Sigmoid colon (tissue), 6 donors: ENCODE measurements at regions not wholly inside any gene's neighbourhood (a gene's known extent, or its start where the extent isn't known, plus 50 kb on each side); places are given as distances from the start of the nearest gene placed in this dataset.

Experiments used
- DNase-seq: peaks from one replicate; pipeline ENCODE4 v3.0.0-alpha.2; 2019
- H3K27ac ChIP-seq, 4 donors: fragments of 200-600 bp; sonication (generic); one replicate each; pipeline ENCODE4 v1.5.1; 2016 to 2019; ENCODE audit warnings: mild to moderate bottlenecking in 1 of 4
- H3K27me3 ChIP-seq, 3 donors: fragments of 200-600 bp; sonication (generic); one replicate each; pipeline ENCODE4 v1.5.1; 2019; ENCODE audit warnings: mild to moderate bottlenecking in 1 of 3
- H3K36me3 ChIP-seq, 4 donors: fragments of 200-600 bp; sonication (generic); one replicate each; pipeline ENCODE4 v1.5.1; 2016 to 2019
- H3K4me1 ChIP-seq, 4 donors: fragments of 200-600 bp; sonication (generic); one replicate each; pipeline ENCODE4 v1.5.1; 2017 to 2019
- H3K4me3 ChIP-seq, 4 donors: fragments of 200-600 bp; sonication (generic); one replicate each; pipeline ENCODE4 v1.5.1; 2017 to 2019; ENCODE audit warnings: mild to moderate bottlenecking in 2 of 4, moderate library complexity in 1 of 4
- H3K9me3 ChIP-seq, 4 donors: fragments of 200-600 bp in 3 of 4; sonication (generic) in 3 of 4; one replicate each; pipeline versions ENCODE4 v1.5.1 to v1.6.1; 2013 to 2019
- CTCF ChIP-seq, 4 experiments: fragments of 450-650 bp in 3 of 4; fragments of 200-600 bp in 1 of 4; IDR thresholded peaks; one replicate each; pipeline ENCODE4 v1.5.1; 2016 to 2019; ENCODE audit warnings: antibody characterized with exemption in 4 of 4, mild to moderate bottlenecking in 3 of 4, moderate library complexity in 2 of 4
- EP300 ChIP-seq, 4 donors: sonication (generic); formaldehyde crosslinking; IDR thresholded peaks; one replicate each; pipeline ENCODE4 v1.6.1; 2017; ENCODE audit warnings: antibody characterized with exemption in 4 of 4
- POLR2A ChIP-seq, 2 donors: fragments of 450-650 bp; IDR thresholded peaks; one replicate each; pipeline ENCODE4 v1.6.1; 2016; ENCODE audit warnings: antibody characterized with exemption in 2 of 2, mild to moderate bottlenecking in 2 of 2, moderate library complexity in 2 of 2
- POLR2AphosphoS5 ChIP-seq, 4 donors: sonication (generic); formaldehyde crosslinking; IDR thresholded peaks; one replicate each; pipeline ENCODE4 v1.6.1; 2017; ENCODE audit warnings: antibody characterized with exemption in 4 of 4
- WGBS, 2 donors: extraction: QIAGEN DNeasy Blood & Tissue Kit; methylation state at CpG; one replicate each; pipeline ENCODE4 v1.1.7; 2013; 5-methylcytosine and 5-hydroxymethylcytosine counted together
- intact Hi-C: fragments of 100-400 bp; cut with DNase I; formaldehyde crosslinking; loops from one replicate; pipeline ENCODE4 v1.15.1; 2023
- donor health status: healthy with polysubstance abuse.
- donor health status: healthy.

GRCh38 chr2:240329778-240330177, 105.7 kb upstream of the GPC1 start:
- Histone ChIP-seq H3K27ac (no peak overlapping the region), H3K9me3 (peaks cover 0 to 5% (median 0%) of the 10 kb centered on the region in 4 donors), H3K36me3 (no peaks in the 10 kb centered on the region), H3K4me1 (peaks cover 0 to 6% (median 3%) of the 10 kb centered on the region in 4 donors), H3K27me3 (no peaks in the 10 kb centered on the region), H3K4me3 (no peak overlapping the region)
- 88 to 91% methylated on average over 6 of the region's 6 CpGs for WGBS, 2 donors
- no peak for DNase-seq
- intact Hi-C loops = no loop called here
- no peak for TF ChIP-seq POLR2AphosphoS5 (IDR thresholded peaks at IDR 0.05)
- no peak for TF ChIP-seq CTCF (IDR thresholded peaks at IDR 0.05)
- TF ChIP-seq POLR2A (IDR thresholded peaks at IDR 0.05) = no peak
- TF ChIP-seq EP300 (IDR thresholded peaks at IDR 0.05) = no peak

GRCh38 chr2:240333985-240334384, 101.5 kb upstream of the GPC1 start:
- Histone ChIP-seq H3K9me3 (peaks cover 0 to 5% (median 0%) of the 10 kb centered on the region in 4 donors), H3K27me3 (no peaks in the 10 kb centered on the region), H3K4me1 (no peaks in the 10 kb centered on the region), H3K36me3 (no peaks in the 10 kb centered on the region), H3K27ac (no peak overlapping the region), H3K4me3 (no peak overlapping the region)
- 72% methylated on average over 7 of the region's 7 CpGs for WGBS, 2 donors
- DNase-seq = no peak
- intact Hi-C loops = no loop called here
- TF ChIP-seq EP300 (IDR thresholded peaks at IDR 0.05) = no peak

GRCh38 chr2:240335061-240335460, 100.4 kb upstream of the GPC1 start:
- WGBS, 2 donors = 79 to 86% methylated on average over 3 of the region's 3 CpGs
- H3K27ac ChIP-seq = no peak overlapping the region
- intact Hi-C loops = no loop called here
- H3K4me3 ChIP-seq = no peak overlapping the region
- no peak for DNase-seq
- peaks cover 0 to 5% (median 0%) of the 10 kb centered on the region in 4 donors for H3K9me3 ChIP-seq
- no peaks in the 10 kb centered on the region for H3K27me3 ChIP-seq
- H3K36me3 ChIP-seq = no peaks in the 10 kb centered on the region
- no peaks in the 10 kb centered on the region for H3K4me1 ChIP-seq
- TF ChIP-seq CTCF (IDR thresholded peaks at IDR 0.05) (no peak), POLR2A (IDR thresholded peaks at IDR 0.05) (no peak), POLR2AphosphoS5 (IDR thresholded peaks at IDR 0.05) (no peak), EP300 (IDR thresholded peaks at IDR 0.05) (no peak)

- H3K36me3 ChIP-seq = no peaks in the 10 kb centered on the region
- no peak overlapping the region for H3K4me3 ChIP-seq
- H3K27ac ChIP-seq = no peak overlapping the region
- no peaks in the 10 kb centered on the region for H3K9me3 ChIP-seq
- H3K4me1 ChIP-seq = no peaks in the 10 kb centered on the region
- no peak for TF ChIP-seq CTCF (IDR thresholded peaks at IDR 0.05)
- TF ChIP-seq POLR2AphosphoS5 (IDR thresholded peaks at IDR 0.05) = no peak
- TF ChIP-seq EP300 (IDR thresholded peaks at IDR 0.05) = no peak
- intact Hi-C loops = no loop called here
- 89 to 94% methylated on average over 4 of the region's 4 CpGs for WGBS, 2 donors
- DNase-seq = no peak
- no peaks in the 10 kb centered on the region for H3K27me3 ChIP-seq
Measured at GRCh38 chr2:240336820-240337427, 98.5 kb upstream of the GPC1 start.

GRCh38 chr2:240338274-240338673, 97.2 kb upstream of the GPC1 start:
- Histone ChIP-seq H3K4me1 (no peaks in the 10 kb centered on the region), H3K4me3 (no peak overlapping the region), H3K27ac (no peak overlapping the region), H3K9me3 (no peaks in the 10 kb centered on the region), H3K27me3 (no peaks in the 10 kb centered on the region), H3K36me3 (no peaks in the 10 kb centered on the region)
- intact Hi-C loops = no loop called here
- DNase-seq = no peak
- 65 to 72% methylated on average over 2 of the region's 2 CpGs for WGBS, 2 donors
- TF ChIP-seq POLR2A (IDR thresholded peaks at IDR 0.05) = no peak
